ENCODE measurements at regions not wholly inside any gene's neighbourhood (a gene's known extent, or its start where the extent isn't known, plus 50 kb on each side); places are given as distances from the start of the nearest gene placed in this dataset.

GRCh38 chr10:129018511-129018910 is 448.5 kb upstream of the MGMT start:
- DNase-seq (ENCODE audit: low read depth, low spot score), result no peak
- RAD21 ChIA-PET (ENCODE audit: low non-redundant PET in 1 of 2, low total read pairs in 2 of 2, uncharacterized antibody in 2 of 2, unreplicated experiment in 2 of 2), result no interaction called here

GRCh38 chr10:129020651-129021330 is 446.2 kb upstream of the MGMT start:
- Histone ChIP-seq H3K9ac (ENCODE audit: low read length) (no peak overlapping the region), H3K9me3 (ENCODE audit: control insufficient read depth in 1 of 2, insufficient read depth in 1 of 2, low read depth in 1 of 2, low read length in 2 of 2) (peaks cover 0 to 7% of the 10 kb centered on the region in 2 experiments; a peak in 3 of 4 replicates), H3K27ac (ENCODE audit: low read depth, low read length) (no peak overlapping the region), H3K4me1 (ENCODE audit: control insufficient read depth in 1 of 2, insufficient read depth in 2 of 2, low read length in 2 of 2) (no peaks in the 10 kb centered on the region), H3K36me3 (ENCODE audit: control insufficient read depth in 1 of 2, insufficient read depth in 2 of 2, low read length in 2 of 2) (no peaks in the 10 kb centered on the region), H3K79me2 (ENCODE audit: insufficient read depth, low read length) (no peaks in the 10 kb centered on the region), H3K4me3 (replicated peaks in 1 of 2; ENCODE audit: low read depth in 1 of 2, low read length in 2 of 2) (no peak overlapping the region), H3K9me2 (ENCODE audit: insufficient read depth) (no peaks in the 10 kb centered on the region), H3K27me3 (ENCODE audit: insufficient read depth, low read length) (peaks cover 12% of the 10 kb centered on the region; the same call in 1 of the 2 replicates), H4K20me1 (ENCODE audit: insufficient read depth) (no peaks in the 10 kb centered on the region), H2AFZ (ENCODE audit: low read depth, low read length, poor library complexity, severe bottlenecking) (no peak overlapping the region), H3K4me2 (ENCODE audit: low read length) (no peak overlapping the region)
- TF ChIP-seq FOSL1 (IDR thresholded peaks at IDR 0.05; ENCODE audit: low read depth) (no peak), MAX (IDR thresholded peaks at IDR 0.05) (no peak), JUND (IDR thresholded peaks at IDR 0.05) (no peak), REST (IDR thresholded peaks at IDR 0.05; ENCODE audit: low read depth) (no peak), CBX3 (IDR thresholded peaks at IDR 0.05; ENCODE audit: low read depth) (no peak), ZBTB33 (IDR thresholded peaks at IDR 0.05; ENCODE audit: extremely low read depth, insufficient replicate concordance, low read length) (no peak)
- POLR2A ChIA-PET, result no interaction called here
- intact Hi-C loops (cut with micrococcal nuclease), result no loop called here
- DNase-seq (ENCODE audit: low read depth, low spot score) (no peak), ATAC-seq (no peak)
- no TSS peak for BruUV-seq (replicated peaks)
- RAD21 ChIA-PET (ENCODE audit: low non-redundant PET in 1 of 2, low total read pairs in 2 of 2, uncharacterized antibody in 2 of 2, unreplicated experiment in 2 of 2), result no interaction called here
- CTCF ChIA-PET, result no interaction called here

More at GRCh38 chr10:129018511-129018910, 448.5 kb upstream of the MGMT start:
- intact Hi-C loops (cut with micrococcal nuclease), result no loop called here
- TF ChIP-seq ATF3 (IDR thresholded peaks at IDR 0.05) (no peak), ZFX (IDR thresholded peaks at IDR 0.05) (no peak), CBX3 (IDR thresholded peaks at IDR 0.05; ENCODE audit: low read depth) (no peak), YY1 (IDR thresholded peaks at IDR 0.05; ENCODE audit: extremely low read depth, insufficient replicate concordance, low read depth, low read length) (no peak), EZH2 (IDR thresholded peaks at IDR 0.05) (no peak), CEBPB (IDR thresholded peaks at IDR 0.05; ENCODE audit: low read depth) (no peak), SIN3A (IDR thresholded peaks at IDR 0.05; ENCODE audit: low read depth) (no peak), RAD21 (IDR thresholded peaks at IDR 0.05; ENCODE audit: low read depth) (no peak), POLR2A (IDR thresholded peaks at IDR 0.05; ENCODE audit: borderline replicate concordance, extremely low read depth, insufficient read depth, insufficient read length) (no peak), SRF (IDR thresholded peaks at IDR 0.05; ENCODE audit: low read depth) (no peak)
- Histone ChIP-seq H3K9me2 (ENCODE audit: insufficient read depth) (no peaks in the 10 kb centered on the region), H3K36me3 (ENCODE audit: control insufficient read depth in 1 of 2, insufficient read depth in 2 of 2, low read length in 2 of 2) (no peaks in the 10 kb centered on the region), H3K79me2 (ENCODE audit: insufficient read depth, low read length) (no peaks in the 10 kb centered on the region), H3K4me3 (replicated peaks in 1 of 2; ENCODE audit: low read depth in 1 of 2, low read length in 2 of 2) (no peak overlapping the region), H3K9me3 (ENCODE audit: control insufficient read depth in 1 of 2, insufficient read depth in 1 of 2, low read depth in 1 of 2, low read length in 2 of 2) (peaks cover 3 to 7% of the 10 kb centered on the region in 2 experiments; a peak in 3 of 4 replicates), H3K27ac (ENCODE audit: low read depth, low read length) (no peak overlapping the region), H2AFZ (ENCODE audit: low read depth, low read length, poor library complexity, severe bottlenecking) (no peak overlapping the region), H4K20me1 (ENCODE audit: insufficient read depth) (no peaks in the 10 kb centered on the region), H3K4me1 (ENCODE audit: control insufficient read depth in 1 of 2, insufficient read depth in 2 of 2, low read length in 2 of 2) (no peaks in the 10 kb centered on the region), H3K4me2 (ENCODE audit: low read length) (no peak overlapping the region), H3K9ac (ENCODE audit: low read length) (no peak overlapping the region), H3K27me3 (ENCODE audit: insufficient read depth, low read length) (peaks cover 12% of the 10 kb centered on the region; the same call in 1 of the 2 replicates)
- POLR2A ChIA-PET, result no interaction called here
- ATAC-seq, result no peak
- no TSS peak for BruUV-seq (replicated peaks)
- CTCF ChIA-PET, result no interaction called here
